Putamen (tissue), 1 donor: ENCODE measurements at regions not wholly inside any gene's neighbourhood (a gene's known extent, or its start where the extent isn't known, plus 50 kb on each side); places are given as distances from the start of the nearest gene placed in this dataset.
"Not testable (repeated sequence)": the region's sequence is repeated elsewhere in the genome, so short reads cannot be mapped to it uniquely, and the experiment has no call there.

ENCODE experiments used
- DNase-seq: peaks from one replicate; pipeline ENCODE4 v3.0.0-alpha.2; 2016; ENCODE audit warnings: low spot score

DNA sequence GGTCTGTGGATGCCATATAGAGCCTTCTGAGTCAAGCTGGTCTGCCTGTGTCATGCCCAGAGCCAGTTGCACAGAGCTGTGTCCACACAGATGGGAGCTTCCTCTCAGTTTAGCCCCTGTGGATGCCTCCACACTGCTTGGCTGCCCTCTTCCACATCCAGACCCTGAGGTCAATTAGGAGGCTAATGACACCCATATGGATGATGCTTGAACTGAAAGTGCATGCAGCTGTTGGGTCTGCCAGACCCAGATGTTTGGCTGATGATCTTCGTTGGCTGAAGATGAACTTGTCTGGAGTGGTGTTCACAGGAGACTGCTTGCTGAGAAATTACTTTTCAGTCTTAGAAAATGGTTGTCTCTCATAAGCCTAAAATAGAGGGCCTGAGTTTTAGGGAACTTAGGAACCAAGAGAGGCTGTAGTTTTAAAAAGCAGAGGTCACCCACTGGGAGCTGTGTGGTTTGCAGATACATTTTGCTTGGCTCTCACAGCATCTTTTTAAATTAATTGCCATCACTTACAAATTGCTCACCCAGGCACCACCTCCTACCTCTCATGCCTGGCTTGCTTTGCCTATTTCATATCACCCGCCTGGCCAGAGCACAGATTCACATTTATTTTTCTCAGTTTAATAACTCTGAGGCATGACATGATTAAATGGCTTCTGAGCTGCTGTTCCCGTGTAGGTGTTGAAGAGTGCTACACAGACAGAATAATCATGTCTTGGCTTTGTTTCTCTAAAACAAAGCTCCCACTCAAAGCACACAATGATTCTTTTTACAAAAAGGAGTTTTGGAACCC, 176.1 kb downstream of the MINAR1 start:
- no peak for DNase-seq

DNA sequence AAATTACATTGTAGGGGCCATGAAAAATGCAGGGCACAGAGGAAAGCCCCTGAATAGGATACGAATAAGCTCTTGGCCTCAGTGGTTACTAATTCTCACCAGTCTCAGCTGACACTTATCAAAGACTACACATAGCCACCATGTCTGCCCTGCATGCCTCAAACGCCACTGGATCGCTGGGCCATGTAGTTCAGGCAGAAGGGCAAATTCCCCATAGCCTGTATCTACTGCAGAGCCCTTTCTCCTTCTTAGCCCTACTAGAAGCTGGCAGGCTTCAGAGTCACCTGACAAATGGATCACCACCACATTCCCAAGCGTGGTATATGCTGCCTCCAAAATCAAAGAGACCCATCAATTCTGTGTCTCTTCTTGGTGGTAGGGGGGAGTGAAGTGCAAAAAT, 177.4 kb downstream of the MINAR1 start:
- no peak for DNase-seq

DNA sequence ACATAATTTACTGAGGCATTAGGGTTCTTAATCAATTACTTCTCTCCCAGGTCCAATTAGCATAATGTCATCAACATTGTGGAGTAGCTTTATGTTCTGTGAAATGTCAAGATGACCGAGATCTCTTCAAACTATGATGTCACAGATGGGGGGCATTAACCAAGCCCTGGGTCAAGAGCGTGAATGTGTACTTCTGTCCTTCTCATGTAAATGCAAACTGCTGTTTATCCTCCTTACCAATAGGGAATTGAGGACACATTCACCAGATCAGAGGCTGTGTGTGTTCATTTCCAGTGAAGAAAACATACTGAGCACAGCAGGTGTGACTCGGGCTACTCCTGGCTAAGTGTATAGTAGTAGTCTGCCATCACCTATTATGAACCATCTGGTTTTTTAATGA, 177.9 kb downstream of the MINAR1 start:
- DNase-seq: no peak

DNA sequence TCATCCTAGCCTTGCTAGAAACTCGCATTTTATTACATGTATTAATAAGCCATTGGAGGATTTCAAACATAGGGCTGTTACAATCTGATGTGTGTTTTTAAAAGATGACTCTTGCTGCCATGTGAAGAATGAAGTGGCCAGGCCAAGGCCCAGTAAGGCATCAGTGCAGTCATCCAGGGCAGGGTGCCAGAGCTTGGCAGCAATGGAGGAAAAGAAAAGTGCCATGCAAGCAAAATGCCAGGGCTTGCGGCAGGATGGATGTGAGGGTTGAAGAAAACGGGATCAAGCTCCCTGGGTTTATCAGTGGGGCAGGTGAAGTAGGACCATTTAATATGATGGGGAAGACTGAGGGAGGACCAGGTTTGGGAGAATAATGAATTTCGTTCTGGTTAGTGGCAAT, 183.6 kb downstream of the MINAR1 start:
- no peak for DNase-seq

DNA sequence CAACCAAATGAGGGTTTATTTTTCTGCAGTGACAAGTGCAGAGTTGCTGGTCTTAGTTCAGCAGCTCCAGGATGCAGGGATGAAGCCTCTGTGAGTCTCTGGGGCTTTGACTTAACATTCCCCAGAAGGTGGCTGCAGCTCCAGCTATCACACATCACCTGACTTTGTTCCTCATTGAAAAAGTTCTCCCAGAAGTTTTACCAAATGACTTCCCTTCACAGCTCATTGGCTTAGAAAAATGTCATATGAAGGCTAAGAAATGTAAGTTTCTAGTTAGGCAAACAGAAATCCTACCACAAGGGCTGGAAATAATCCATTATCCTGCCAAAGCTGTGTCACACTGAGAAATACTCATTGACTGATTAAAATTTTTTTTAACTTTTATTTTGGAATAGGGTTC, 184.9 kb downstream of the MINAR1 start:
- no peak for DNase-seq

DNA sequence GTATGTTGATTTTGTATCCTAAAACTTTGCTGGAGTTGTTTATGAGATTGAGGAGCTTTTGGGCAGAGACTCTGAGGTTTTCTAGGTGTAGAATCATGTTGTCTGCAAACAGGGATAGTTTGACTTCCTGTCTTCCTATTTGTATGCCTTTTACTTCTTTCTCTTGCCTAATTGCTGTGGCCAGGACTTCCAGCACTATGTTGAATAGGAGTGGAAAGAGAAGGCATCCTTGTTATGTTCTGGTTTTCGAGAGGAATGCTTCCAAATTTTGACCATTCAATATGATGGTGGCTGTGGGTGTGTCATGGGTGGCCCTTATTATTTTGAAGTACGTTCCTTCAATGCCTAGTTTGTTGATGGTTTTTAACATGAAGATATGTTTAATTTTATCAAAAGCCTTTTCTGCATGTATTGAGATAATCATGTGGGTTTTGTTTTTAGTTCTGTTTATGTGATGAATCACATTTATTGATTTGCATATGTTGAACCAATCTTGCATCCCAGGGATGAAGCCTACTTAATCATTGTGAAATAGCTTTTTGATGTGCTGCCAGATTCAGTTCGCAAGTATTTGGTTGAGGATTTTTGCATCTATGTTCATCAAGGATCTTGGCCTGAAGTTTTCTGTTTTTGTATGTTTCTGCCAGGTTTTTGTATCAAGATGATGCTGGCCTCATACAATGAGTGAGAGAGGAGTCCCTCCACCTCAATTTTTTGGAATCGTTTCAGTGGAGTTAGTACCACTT, 188.1 kb downstream of the MINAR1 start:
- no peak for DNase-seq

DNA sequence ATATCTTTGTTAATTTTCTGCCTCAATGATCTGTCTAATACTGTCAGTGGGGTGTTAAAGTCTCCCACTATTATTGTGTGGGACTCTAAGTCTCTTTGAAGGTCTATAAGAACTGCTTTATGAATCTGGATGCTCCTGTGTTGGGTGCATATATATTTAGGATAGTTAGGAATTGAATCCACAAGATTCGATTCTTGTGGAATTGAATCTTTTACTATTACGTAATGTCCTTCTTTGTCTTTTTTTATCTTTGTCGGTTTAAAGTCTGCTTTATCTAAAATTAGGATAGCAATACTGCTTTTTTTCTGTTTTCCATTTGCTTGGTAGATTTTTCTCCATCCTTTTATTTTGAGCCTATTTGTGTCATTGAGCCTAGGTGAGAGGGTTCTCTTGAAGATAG, 189.7 kb downstream of the MINAR1 start:
- DNase-seq: not testable (repeated sequence)

DNA sequence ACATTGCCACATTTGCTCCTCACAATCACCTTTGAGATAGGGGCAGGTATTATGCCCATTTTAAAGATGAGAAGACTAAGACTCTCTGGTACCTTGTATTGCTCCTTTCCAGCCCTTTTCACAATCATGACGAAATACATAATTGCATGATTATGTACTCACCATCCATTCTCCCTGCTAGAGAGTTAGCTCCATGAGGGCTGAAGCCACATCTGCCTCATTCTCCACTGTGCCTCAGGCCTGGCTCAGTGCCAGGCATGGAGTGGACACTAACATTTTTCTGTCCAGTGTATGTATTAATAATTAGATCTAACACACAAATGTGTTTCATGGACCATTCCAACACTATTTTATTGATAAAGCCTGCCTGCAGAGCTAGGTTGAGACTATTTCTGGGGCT, 191.4 kb downstream of the MINAR1 start:
- no peak for DNase-seq

DNA sequence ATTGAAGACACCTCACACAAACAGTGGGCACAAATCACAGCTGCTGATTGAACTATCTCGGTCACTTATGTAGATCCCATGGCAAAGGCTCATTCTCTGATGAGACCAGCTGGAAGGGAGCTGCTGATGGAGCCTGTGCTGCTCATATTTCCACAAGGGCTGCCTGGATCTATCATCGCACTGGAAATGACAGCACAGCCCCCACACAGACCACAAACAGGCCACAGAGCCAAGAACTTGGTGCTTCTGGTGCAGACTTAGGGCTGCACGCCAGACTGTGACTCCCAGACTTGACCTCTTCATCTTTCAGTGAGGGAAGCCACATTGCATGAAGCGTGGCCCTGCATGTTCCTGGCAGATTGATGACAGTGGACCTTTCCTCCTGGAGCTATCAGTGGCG, 197.6 kb downstream of the MINAR1 start:
- no peak for DNase-seq

DNA sequence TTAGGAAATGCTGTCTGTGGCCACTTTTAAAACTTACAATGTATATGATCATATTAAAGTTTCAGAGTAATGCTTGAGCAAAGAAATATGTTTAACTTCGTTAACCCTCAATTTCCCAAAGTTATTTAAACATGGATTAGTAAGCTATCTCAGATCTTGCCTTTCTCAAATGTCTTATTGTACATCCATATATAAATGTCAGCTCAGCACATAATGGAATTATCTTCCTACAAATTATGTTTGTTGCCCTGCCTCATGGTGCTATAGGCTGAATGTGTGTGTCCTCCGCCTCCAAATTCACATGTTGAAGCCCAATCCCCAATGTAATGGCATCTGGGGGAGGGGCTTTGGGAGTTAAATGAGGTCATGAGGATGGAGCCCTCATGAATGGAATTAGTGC, 200.3 kb downstream of the MINAR1 start:
- DNase-seq: no peak

DNA sequence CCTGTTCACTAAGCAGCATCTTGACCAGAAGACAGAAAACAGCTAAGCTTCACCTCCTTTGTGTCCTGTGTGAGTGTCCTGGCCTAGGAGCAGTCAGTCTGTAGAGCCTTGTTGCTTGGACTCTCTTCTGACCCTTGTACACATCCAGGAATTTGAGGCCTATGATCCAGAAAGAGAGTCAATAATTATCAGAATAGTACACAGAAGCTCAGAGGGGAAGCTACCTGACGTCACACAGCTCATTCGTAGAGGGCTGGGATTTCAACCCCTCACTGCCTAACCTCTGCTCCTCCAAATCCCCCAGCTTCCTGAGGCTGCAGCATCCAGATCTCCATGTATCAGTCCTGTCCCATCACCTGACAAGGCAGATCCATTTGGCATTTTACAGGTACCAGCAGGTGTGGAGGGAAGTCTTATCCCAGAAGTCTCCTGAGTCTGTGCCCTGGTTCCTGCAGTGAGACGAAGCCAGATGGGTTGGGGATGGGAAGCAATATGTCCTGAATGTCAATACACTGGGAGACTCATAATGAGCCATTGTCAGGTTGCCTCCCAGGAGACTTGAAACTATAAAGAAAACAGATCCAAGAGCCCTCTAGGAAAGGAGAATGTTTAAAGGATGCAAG, 203.1 kb downstream of the MINAR1 start:
- DNase-seq: no peak

DNA sequence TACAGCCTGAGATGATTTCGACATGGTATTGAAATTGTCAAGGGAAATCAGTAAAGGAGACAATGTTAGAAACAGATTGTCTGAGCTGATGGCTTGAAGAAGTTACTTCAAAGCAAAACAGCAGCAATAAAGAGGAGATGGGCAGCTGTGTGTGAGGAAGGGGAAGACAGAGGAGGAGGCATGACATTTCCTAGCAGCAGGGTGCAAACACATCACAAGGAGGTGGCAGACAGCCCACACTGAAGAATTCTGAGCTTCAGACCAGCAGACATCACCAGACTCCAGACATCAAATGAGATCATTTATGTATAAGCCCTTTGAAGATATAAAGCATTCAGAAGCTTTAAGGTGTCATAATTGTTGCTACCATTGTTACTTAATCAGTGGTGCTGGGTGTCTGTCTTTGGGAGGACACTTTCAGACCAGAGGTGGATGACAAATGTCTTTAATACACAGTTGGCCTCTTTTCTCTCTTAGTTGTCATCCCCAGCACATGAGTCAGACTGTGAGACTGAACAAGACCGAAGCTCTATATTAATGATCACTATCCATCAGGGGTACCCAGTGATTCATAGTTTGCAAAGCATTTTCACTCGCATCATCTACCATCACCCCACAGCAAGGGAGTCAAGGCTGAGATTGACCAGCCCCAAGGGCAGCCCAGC, 203.9 kb downstream of the MINAR1 start:
- no peak for DNase-seq

DNA sequence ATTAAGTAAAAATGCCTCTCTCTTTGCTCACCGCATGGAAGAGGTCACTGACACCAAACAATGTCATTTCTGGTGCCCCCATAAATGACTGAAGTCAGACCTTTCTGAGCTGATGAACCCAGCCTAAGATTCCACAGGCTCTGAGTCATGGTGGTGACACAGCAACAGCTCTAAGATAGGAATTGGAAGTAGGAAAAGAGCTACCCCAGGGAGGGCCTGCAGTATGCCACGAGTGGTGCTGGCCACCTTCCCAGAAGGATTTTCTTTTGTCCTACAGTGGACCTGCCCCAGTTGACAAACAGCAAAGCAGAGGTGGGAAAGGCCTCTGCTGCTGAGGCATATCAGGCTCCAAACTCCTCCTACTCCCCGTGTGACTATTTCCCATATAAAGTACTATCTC, 208.1 kb downstream of the MINAR1 start:
- DNase-seq: no peak

DNA sequence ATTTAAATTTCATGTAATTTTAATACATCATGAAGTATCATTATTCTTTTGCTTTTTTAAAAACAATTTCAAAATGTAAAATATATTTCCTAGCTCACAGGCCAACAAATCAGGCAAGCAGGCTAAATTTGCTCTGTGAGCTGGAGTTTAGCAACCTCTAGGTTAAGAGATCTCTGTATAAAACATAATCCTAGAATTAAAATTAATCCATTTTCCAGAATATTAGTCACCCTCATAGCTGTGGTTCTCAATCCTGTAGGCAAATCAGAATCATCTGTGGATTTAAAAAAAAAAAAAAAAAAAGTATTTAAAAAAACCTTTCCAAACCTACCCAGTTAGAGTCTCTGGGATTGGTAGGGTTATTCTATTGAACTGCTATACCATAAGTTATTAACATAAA, 209.7 kb downstream of the MINAR1 start:
- DNase-seq: no peak

DNA sequence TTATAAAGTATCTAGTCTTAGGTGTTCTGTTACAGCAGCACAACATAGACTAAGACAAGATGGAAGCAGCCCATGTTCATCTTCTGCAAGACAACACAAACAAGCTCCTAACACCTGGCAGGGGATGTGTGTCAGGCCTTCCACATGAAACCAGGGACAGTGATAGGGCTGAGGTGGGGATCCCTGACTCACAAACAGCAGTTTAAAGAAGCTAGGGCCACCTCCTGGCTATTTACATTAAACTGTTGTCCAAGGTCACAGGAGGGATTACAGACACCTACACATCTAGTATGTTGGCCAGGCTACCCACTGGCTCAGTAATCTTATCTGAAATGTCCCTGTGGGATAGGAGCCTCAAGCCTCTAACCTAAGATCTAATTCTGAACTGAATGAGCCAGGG, 211.3 kb downstream of the MINAR1 start:
- DNase-seq: no peak

DNA sequence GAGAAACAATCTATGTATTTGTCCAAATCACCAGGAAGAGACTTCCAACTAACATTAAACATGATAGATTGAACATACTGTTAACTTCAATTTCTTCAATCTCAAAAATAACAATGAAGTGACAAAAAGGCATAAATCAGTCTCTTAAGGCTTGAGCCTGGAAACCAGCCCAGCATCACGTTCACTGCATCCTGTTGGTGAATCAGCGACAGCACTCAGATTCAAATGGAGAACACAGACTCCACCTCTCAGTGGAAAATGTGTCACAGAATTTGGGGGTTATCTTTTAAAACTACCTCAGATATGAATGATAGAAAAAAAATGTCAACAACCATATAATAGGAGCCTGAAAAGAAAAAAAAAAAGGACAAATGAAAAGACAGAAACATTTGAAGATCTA, 212.0 kb downstream of the MINAR1 start:
- no peak for DNase-seq

DNA sequence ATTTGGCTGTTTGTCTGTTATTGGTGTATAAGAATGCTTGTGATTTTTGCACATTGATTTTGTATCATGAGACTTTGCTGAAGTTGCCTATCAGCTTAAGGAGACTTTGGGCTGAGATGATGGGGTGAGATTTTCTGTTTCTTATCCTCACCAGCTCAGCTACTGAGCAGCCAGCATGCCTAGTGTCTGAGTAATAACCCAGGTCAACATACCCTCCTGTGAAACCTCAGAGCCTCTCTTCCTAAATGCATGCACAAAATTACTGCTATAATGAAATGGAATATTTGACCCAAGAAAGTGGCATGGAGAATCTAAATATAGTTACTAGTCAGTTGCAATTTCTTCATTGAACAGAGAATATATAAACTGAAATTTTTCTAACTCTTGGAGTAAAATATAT, 220.8 kb downstream of the MINAR1 start:
- not testable (repeated sequence) for DNase-seq

DNA sequence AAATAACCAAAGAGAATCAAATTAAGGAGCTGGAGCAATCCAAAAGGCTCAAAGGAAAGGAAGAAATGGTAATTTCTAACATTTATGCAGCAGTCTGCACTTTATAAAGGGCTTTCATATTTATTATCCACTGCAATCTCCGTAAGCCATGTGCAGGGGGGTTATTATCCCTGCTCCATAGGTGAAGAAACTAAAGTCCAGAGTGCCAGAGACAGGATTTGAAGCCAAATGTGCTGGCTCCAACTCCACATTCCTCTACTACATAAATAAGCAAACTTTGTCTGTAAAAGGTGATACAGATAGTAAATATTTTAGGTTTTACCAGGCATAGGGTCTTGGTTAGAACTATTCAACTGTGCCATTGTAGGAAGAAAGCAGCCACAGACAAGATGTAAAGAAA, 221.4 kb downstream of the MINAR1 start:
- no peak for DNase-seq

DNA sequence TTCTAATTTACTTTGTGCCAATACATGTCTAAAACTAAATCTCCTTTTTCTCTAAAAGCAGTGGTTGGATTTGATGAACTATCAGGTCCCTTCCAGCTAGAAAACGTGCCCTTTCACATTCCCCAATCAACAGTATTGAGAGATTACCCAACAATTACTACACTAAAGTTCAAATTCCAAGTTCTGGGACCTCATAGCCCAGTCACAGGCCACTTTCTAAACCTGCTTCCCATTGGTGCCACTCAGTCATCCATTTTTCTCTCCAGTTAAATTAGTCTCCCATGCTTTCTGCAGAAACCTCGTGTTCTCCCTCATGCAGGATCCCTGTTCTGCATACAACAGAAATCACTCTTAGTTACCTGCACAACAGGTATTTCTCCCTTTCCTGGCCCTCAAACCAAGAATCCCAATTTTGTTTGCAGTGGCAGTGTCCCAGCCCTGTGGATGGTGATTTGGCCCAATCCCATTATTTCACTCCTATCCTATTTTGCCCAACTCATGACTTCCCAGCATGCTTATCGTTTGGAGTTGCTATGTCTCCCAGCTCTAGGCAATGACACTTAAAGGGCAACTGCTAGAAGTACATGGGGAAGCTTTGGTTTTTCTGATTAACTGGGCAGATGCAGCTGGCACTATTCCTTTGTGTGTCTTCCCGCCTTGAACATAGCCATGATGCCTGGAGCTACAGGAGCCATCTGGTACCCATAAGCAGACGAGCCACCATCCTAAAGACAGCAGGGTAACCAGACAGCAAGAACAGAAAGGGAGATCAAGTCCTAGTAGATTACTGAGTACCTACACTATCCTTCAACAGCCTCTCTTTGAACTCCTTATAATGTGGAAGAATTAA, 224.2 kb downstream of the MINAR1 start:
- no peak for DNase-seq

DNA sequence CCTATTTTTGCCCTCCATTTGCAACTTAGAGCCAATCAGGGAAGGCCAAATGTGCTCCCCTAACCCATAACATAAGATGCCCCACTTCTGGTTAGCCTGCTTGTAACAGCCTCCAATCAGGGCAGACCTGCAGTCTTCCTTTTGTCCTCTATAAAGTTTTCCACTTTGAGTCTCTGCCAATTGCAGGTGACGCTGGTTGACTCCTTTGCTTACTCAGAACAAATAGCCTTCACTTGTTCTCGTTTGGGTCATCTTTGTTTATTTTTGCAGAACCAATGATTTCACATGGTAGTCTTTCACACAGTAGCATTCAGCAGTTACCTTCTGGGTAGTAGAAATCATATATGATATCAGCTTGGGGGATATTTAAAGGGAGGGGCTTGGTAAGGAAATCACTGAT, 225.6 kb downstream of the MINAR1 start:
- DNase-seq: no peak

DNA sequence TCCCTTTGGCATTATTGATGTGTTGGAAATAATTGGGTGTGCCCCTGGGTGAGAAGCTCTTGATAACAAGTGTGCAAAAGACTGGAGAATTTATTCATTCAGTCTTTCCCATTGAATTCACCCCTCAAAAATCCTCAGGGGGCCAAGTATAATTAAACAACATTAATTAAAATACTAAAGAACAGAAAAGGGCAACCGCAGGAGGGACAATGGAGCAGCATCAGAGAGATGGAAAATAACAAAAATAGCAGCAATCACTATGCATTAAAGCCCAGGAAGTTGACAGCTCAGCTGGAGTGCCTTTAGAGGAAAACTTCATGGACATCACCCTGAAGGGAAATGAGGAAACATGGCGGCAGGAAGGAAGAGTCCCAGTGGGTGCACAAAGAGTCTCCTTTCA, 227.6 kb downstream of the MINAR1 start:
- no peak for DNase-seq

DNA sequence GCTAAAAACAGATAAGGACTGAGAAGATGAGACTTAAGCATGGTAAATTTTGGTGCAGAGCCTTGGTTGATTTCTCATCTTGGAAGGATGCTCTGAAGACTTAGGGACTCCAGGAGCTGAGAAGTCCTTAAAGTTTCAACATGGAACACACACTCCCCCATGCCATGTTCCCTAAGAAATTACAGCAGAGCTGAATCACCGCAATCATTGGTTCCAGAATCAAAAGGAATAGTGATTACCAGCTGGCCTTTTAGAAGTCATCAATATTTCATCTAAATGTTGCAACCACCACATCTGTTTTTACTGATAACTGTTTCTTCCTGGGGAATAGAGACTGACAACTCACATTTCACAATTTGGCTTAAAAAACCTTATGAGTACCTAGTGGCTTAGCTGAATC, 229.3 kb downstream of the MINAR1 start:
- no peak for DNase-seq
